Psoas muscle (tissue), 7 donors: ENCODE measurements at regions not wholly inside any gene's neighbourhood (a gene's known extent, or its start where the extent isn't known, plus 50 kb on each side); places are given as distances from the start of the nearest gene placed in this dataset.

Experiments
- ATAC-seq, 4 donors: fragments of 200-7000 bp; cut with Tn5 transposase; one replicate each; pipeline ENCODE4 v1.9.1; 2020; ENCODE audit warnings: moderate library complexity in 3 of 4, mild to moderate bottlenecking in 2 of 4
- DNase-seq, 2 donors: peaks; one replicate each; pipeline ENCODE4 v3.0.0-alpha.2; 2020
- H3K27ac ChIP-seq: fragments of 200-600 bp; one replicate; pipeline ENCODE4 v1.8.0; 2022
- H3K27me3 ChIP-seq, 3 donors: fragments of 200-600 bp in 1 of 3; one replicate each; pipeline versions ENCODE4 v1.6.1 to v1.8.0; 2013 to 2022; ENCODE audit warnings: low read length in 2 of 3, mild to moderate bottlenecking in 2 of 3, moderate library complexity in 1 of 3; ENCODE audit not compliant: insufficient read depth in 3 of 3
- H3K36me3 ChIP-seq, 2 donors: fragments of 200-600 bp in 1 of 2; one replicate each; pipeline versions ENCODE4 v1.6.1 to v1.8.0; 2013 to 2022; ENCODE audit warnings: low read depth in 1 of 2, mild to moderate bottlenecking in 1 of 2, moderate library complexity in 1 of 2; ENCODE audit not compliant: insufficient read depth in 1 of 2
- H3K4me1 ChIP-seq: fragments of 200-600 bp; one replicate; pipeline ENCODE4 v1.8.0; 2022
- H3K4me3 ChIP-seq: fragments of 200-600 bp; one replicate; pipeline ENCODE4 v1.8.0; 2022; ENCODE audit warnings: mild to moderate bottlenecking
- H3K9me3 ChIP-seq: fragments of 200-600 bp; one replicate; pipeline ENCODE4 v1.8.0; 2022
- WGBS, 3 donors: extraction: QIAGEN DNeasy Blood & Tissue Kit; methylation state at CpG; one replicate each; pipeline versions ENCODE4 v1.1.6 to v1.1.7; 2013; 5-methylcytosine and 5-hydroxymethylcytosine counted together
- intact Hi-C, 2 donors: fragments of 100-400 bp; cut with DNase I; formaldehyde crosslinking; loops; one replicate each; pipeline versions ENCODE4 v1.11.0 to v1.14.2; 2022
- TF ChIP-seq, protein P1 (sequence below): fragments of 200-600 bp; IDR thresholded peaks from one replicate; pipeline ENCODE4 v1.8.0; 2022; ENCODE audit warnings: antibody characterized with exemption
- donor health status: healthy with polysubstance abuse.
- donor health status: DM: no; HTN: no; CAD: no; lungs with moderate emphysema.
- donor health status: Bipolar disorder and iron deficiency.
- donor health status: healthy.
- donor health status: DM: yes; HTN: yes; CAD: no.
- donor health status: DM: no; HTN: no; CAD: no.
- donor health status: DM: yes; HTN: yes; CAD: no.

DNA sequence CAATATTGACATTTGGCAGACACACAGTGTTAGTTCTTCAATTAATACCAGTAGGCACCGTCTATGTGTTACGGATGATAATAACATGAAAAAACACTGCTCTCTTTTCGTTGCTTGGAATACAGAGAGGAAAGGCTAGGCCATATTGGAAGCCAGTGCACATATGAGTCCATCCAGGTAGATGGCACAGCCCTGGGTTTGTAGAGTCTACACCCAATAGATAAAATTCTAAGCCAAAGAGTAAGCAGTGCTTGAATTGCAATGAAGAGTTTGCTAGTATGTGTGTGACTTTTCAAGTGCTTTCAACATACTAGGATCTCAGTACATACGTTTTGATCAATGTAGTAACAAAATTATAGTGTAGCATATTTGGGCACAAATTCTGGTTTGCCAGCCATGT lies 243.3 kb upstream of the AVPR1A start:
- no peaks in the 10 kb centered on the region for H3K36me3 ChIP-seq
- intact Hi-C loops = no loop called here
- no peaks in the 10 kb centered on the region for H3K9me3 ChIP-seq
- TF ChIP-seq, protein P1, sequence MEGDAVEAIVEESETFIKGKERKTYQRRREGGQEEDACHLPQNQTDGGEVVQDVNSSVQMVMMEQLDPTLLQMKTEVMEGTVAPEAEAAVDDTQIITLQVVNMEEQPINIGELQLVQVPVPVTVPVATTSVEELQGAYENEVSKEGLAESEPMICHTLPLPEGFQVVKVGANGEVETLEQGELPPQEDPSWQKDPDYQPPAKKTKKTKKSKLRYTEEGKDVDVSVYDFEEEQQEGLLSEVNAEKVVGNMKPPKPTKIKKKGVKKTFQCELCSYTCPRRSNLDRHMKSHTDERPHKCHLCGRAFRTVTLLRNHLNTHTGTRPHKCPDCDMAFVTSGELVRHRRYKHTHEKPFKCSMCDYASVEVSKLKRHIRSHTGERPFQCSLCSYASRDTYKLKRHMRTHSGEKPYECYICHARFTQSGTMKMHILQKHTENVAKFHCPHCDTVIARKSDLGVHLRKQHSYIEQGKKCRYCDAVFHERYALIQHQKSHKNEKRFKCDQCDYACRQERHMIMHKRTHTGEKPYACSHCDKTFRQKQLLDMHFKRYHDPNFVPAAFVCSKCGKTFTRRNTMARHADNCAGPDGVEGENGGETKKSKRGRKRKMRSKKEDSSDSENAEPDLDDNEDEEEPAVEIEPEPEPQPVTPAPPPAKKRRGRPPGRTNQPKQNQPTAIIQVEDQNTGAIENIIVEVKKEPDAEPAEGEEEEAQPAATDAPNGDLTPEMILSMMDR = no peak
- H3K27ac ChIP-seq = no peak overlapping the region
- ATAC-seq (no peak), DNase-seq (no peak)
- no peaks in the 10 kb centered on the region for H3K27me3 ChIP-seq
- no peaks in the 10 kb centered on the region for H3K4me1 ChIP-seq
- H3K4me3 ChIP-seq = no peak overlapping the region
- 54 to 63% (median 58%) methylated on average over 4 of the region's 4 CpGs for WGBS, 3 donors

DNA sequence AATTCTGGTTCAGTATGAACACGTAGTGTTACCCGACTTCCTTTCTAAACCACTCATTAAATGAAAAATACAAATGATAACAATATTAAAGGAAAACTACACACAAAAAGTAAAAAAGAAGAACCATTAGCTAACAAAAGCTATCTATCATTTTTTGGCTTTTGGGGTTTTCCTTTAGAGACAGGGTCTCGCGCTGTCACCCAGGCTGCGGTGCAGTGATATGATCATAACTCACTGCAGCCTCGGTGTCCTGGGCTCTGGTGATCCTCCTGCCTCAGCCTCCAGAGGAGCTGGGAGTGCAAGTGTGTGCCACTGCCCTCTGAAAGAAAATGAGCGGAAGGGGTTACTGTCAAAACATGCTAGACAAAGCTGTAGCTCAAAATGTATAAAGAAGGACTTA lies 238.2 kb upstream of the AVPR1A start:
- intact Hi-C loops = no loop called here
- no peaks in the 10 kb centered on the region for H3K27me3 ChIP-seq
- no peaks in the 10 kb centered on the region for H3K36me3 ChIP-seq
- DNase-seq (no peak), ATAC-seq (no peak)
- no peaks in the 10 kb centered on the region for H3K4me1 ChIP-seq
- TF ChIP-seq, protein P1 = no peak
- no peaks in the 10 kb centered on the region for H3K9me3 ChIP-seq
- 89 to 94% (median 93%) methylated on average over 7 of the region's 7 CpGs for WGBS, 3 donors
- no peak overlapping the region for H3K4me3 ChIP-seq
- no peak overlapping the region for H3K27ac ChIP-seq

DNA sequence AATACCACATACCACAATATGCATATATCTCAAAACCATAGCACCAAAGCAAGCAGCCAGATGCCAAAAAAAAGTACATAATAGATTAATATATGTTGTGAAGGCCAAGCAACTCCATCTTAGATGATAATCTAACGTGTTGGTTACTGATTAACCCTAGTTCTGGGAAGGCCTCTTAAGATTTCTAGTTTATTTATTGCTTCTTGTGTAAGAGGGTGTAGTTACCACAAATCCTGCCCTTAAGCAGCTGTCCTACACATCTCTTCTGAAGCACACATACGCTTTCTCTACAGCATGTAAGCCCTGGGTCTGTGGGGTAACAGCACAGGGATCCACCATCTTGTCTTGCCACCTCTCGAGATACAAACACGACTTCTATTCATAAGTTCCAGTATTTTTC lies 236.8 kb upstream of the AVPR1A start:
- ATAC-seq (no peak), DNase-seq (no peak)
- Histone ChIP-seq H3K27ac (no peak overlapping the region), H3K4me1 (no peaks in the 10 kb centered on the region), H3K27me3 (no peaks in the 10 kb centered on the region), H3K36me3 (no peaks in the 10 kb centered on the region), H3K9me3 (no peaks in the 10 kb centered on the region), H3K4me3 (no peak overlapping the region)
- TF ChIP-seq, protein P1 = no peak
- intact Hi-C loops = no loop called here
- WGBS, 3 donors = 79 to 83% (median 83%) methylated on average over 4 of the region's 4 CpGs

DNA sequence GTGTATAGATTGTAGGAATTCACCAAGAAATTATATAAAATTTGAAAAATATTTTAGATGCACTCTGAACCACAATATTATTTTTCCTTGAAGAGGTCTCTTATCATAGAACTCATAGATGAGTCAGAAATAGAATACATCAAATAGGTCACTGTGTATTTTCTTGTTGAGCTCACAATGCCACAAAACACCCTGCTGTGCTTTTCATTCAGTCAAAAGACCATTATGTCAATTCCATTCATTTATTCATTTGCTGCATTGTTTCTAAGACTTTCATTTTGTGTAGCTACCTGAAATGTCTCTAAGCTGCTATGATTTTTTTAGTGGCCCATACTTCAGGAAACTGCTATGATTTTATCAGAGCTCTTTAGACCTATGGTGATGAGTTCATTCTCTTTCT lies 231.9 kb upstream of the AVPR1A start:
- intact Hi-C loops = no loop called here
- no peaks in the 10 kb centered on the region for H3K4me1 ChIP-seq
- DNase-seq = no peak

DNA sequence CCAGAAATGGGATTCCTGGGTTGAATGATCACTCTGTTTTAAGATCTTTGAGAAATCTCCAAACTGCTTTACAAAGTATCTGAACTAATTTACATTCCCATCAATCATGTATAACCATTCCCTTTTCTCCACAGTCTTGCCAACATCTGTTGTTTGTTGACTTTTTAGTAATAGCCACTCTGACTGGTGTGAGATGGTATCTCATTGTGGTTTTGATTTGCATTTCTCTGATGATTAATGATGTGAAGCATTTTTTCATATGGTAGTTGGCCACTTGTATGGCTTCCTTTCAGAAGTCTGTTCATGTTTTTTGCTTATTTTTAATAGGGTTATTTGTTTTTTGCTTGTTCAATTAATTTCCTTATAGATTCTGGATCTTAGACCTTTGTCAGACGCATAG lies 211.8 kb upstream of the AVPR1A start:
- no peak for ATAC-seq
- WGBS, 3 donors = 85 to 97% (median 87%) methylated on average over 1 of the region's 1 CpG
- no peak for DNase-seq

More for the DNA sequence above, 231.9 kb upstream of the AVPR1A start:
- ATAC-seq = no peak
- H3K36me3 ChIP-seq = no peaks in the 10 kb centered on the region
- TF ChIP-seq, protein P1 = no peak
- no peak overlapping the region for H3K4me3 ChIP-seq
- H3K9me3 ChIP-seq = no peaks in the 10 kb centered on the region
- no peaks in the 10 kb centered on the region for H3K27me3 ChIP-seq
- H3K27ac ChIP-seq = no peak overlapping the region

More for the DNA sequence above, 211.8 kb upstream of the AVPR1A start:
- H3K27me3 ChIP-seq = no peaks in the 10 kb centered on the region
- TF ChIP-seq, protein P1 = no peak
- no peak overlapping the region for H3K4me3 ChIP-seq
- no peaks in the 10 kb centered on the region for H3K9me3 ChIP-seq
- no peaks in the 10 kb centered on the region for H3K36me3 ChIP-seq
- H3K27ac ChIP-seq = no peak overlapping the region
- no peaks in the 10 kb centered on the region for H3K4me1 ChIP-seq
- intact Hi-C loops = no loop called here
